ENCODE measurements at regions not wholly inside any gene's neighbourhood (a gene's known extent, or its start where the extent isn't known, plus 50 kb on each side); places are given as distances from the start of the nearest gene placed in this dataset.
"Not testable (repeated sequence)": the region's sequence is repeated elsewhere in the genome, so short reads cannot be mapped to it uniquely, and the experiment has no call there.

- Histone ChIP-seq H3K4me1 (replicated peaks in 1 of 2) (no peaks in the 10 kb centered on the region), H3K27ac (no peak overlapping the region), H3K4me3 (no peak overlapping the region)
- in situ Hi-C loops (cut with MboI; ENCODE audit: low pct_unique_long_range_greater_than_20kb in 2 of 9, low sequenced_read_pairs in 9 of 9, unreplicated experiment in 9 of 9): no loop called here
- no peak for ATAC-seq (replicated peaks in 6 of 8)
- WGBS, 10 experiments: 86 to 100% (median 97%) methylated on average over 1 to 11 of the region's 12 CpGs; no CpG with 5 or more reads in 2 of the 10 experiments
These were observed 196.2 kb downstream of the C9orf152 start for GRCh38 chr9:110011628-110012320.

- 11 to 100% (median 100%) methylated on average over 1 of the region's 1 CpG; no CpG with 5 or more reads in 3 of the 10 experiments for WGBS, 10 experiments
- no peak for ATAC-seq (replicated peaks in 6 of 8)
- in situ Hi-C loops (cut with MboI; ENCODE audit: low pct_unique_long_range_greater_than_20kb in 2 of 9, low sequenced_read_pairs in 9 of 9, unreplicated experiment in 9 of 9): no loop called here
These were observed 194.9 kb downstream of the C9orf152 start for GRCh38 chr9:110013064-110013463.

GRCh38 chr9:110015759-110016158 is 192.2 kb downstream of the C9orf152 start:
- H3K27ac ChIP-seq: no peak overlapping the region
- peak in 2 of 8 experiments; percentile 36 to 49 for ATAC-seq (replicated peaks in 6 of 8)
- WGBS, 10 experiments: 0 to 92% (median 83%) methylated on average over 1 to 5 of the region's 5 CpGs; no CpG with 5 or more reads in 2 of the 10 experiments
- H3K4me3 ChIP-seq: no peak overlapping the region
- in situ Hi-C loops (cut with MboI; ENCODE audit: low pct_unique_long_range_greater_than_20kb in 2 of 9, low sequenced_read_pairs in 9 of 9, unreplicated experiment in 9 of 9): no loop called here
- H3K4me1 ChIP-seq (replicated peaks in 1 of 2): no peaks in the 10 kb centered on the region

More at GRCh38 chr9:110013064-110013463, 194.9 kb downstream of the C9orf152 start:
- Histone ChIP-seq H3K4me1 (replicated peaks in 1 of 2) (no peaks in the 10 kb centered on the region), H3K27ac (no peak overlapping the region), H3K4me3 (no peak overlapping the region)

GRCh38 chr9:110016340-110016739 is 191.6 kb downstream of the C9orf152 start:
- ATAC-seq (replicated peaks in 6 of 8): peak in 3 of 8 experiments; percentile 36 to 86 (median 81)
- 80 to 100% (median 91%) methylated on average over 1 to 2 of the region's 2 CpGs; no CpG with 5 or more reads in 5 of the 10 experiments for WGBS, 10 experiments
- Histone ChIP-seq H3K27ac (no peak overlapping the region), H3K4me1 (replicated peaks in 1 of 2) (no peaks in the 10 kb centered on the region), H3K4me3 (no peak overlapping the region)
- in situ Hi-C loops (cut with MboI; ENCODE audit: low pct_unique_long_range_greater_than_20kb in 2 of 9, low sequenced_read_pairs in 9 of 9, unreplicated experiment in 9 of 9): no loop called here

- WGBS, 10 experiments: 40 to 100% (median 71%) methylated on average over 1 to 3 of the region's 4 CpGs; no CpG with 5 or more reads in 5 of the 10 experiments
- H3K27ac ChIP-seq; H3K4me1 ChIP-seq (replicated peaks in 1 of 2); ATAC-seq (replicated peaks in 6 of 8); H3K4me3 ChIP-seq; in situ Hi-C loops (cut with MboI; ENCODE audit: low pct_unique_long_range_greater_than_20kb in 2 of 9, low sequenced_read_pairs in 9 of 9, unreplicated experiment in 9 of 9): not testable (repeated sequence)
These were observed 187.7 kb downstream of the C9orf152 start for GRCh38 chr9:110020216-110020615.

GRCh38 chr9:110021891-110022290 is 186.1 kb downstream of the C9orf152 start:
- Histone ChIP-seq H3K4me1 (replicated peaks in 1 of 2) (peaks cover 2 to 4% of the 10 kb centered on the region in 2 donors), H3K4me3 (no peak overlapping the region), H3K27ac (no peak overlapping the region)
- ATAC-seq (replicated peaks in 6 of 8): peak in 1 of 8 experiments; percentile 25
- WGBS, 10 experiments: 20 to 100% (median 83%) methylated on average over 1 to 2 of the region's 2 CpGs; no CpG with 5 or more reads in 2 of the 10 experiments
- in situ Hi-C loops (cut with MboI; ENCODE audit: low pct_unique_long_range_greater_than_20kb in 2 of 9, low sequenced_read_pairs in 9 of 9, unreplicated experiment in 9 of 9): no loop called here

GRCh38 chr9:110023221-110023620 is 184.7 kb downstream of the C9orf152 start:
- in situ Hi-C loops (cut with MboI; ENCODE audit: low pct_unique_long_range_greater_than_20kb in 2 of 9, low sequenced_read_pairs in 9 of 9, unreplicated experiment in 9 of 9); ATAC-seq (replicated peaks in 6 of 8); H3K27ac ChIP-seq; H3K4me3 ChIP-seq: not testable (repeated sequence)
- WGBS, 10 experiments: 95 to 100% (median 100%) methylated on average over 1 to 7 of the region's 8 CpGs; no CpG with 5 or more reads in 5 of the 10 experiments
- H3K4me1 ChIP-seq (replicated peaks in 1 of 2): peaks cover 13 to 14% of the 10 kb centered on the region in 2 donors

- in situ Hi-C loops (cut with MboI; ENCODE audit: low pct_unique_long_range_greater_than_20kb in 2 of 9, low sequenced_read_pairs in 9 of 9, unreplicated experiment in 9 of 9): no loop called here
- Histone ChIP-seq H3K4me3 (no peak overlapping the region), H3K27ac (no peak overlapping the region), H3K4me1 (replicated peaks in 1 of 2) (peaks cover 24 to 26% of the 10 kb centered on the region in 2 donors)
- no peak for ATAC-seq (replicated peaks in 6 of 8)
- WGBS, 10 experiments: 58 to 100% (median 86%) methylated on average over 1 to 4 of the region's 4 CpGs
These were observed 182.3 kb downstream of the C9orf152 start for GRCh38 chr9:110025551-110026170.

- in situ Hi-C loops (cut with MboI; ENCODE audit: low pct_unique_long_range_greater_than_20kb in 2 of 9, low sequenced_read_pairs in 9 of 9, unreplicated experiment in 9 of 9): no loop called here
- 1 to 72% (median 7%) methylated on average over 3 to 6 of the region's 6 CpGs for WGBS, 10 experiments
- peak in 5 of 8 experiments; percentile 64 to 92 (median 77) for ATAC-seq (replicated peaks in 6 of 8)
- Histone ChIP-seq H3K4me3 (no peak overlapping the region), H3K4me1 (replicated peaks in 1 of 2) (peaks cover 24 to 26% of the 10 kb centered on the region in 2 donors), H3K27ac (no peak overlapping the region)
These were observed 180.3 kb downstream of the C9orf152 start for GRCh38 chr9:110027671-110028081.

- H3K4me3 ChIP-seq: no peak overlapping the region
- WGBS, 10 experiments: 63 to 90% (median 75%) methylated on average over 1 to 5 of the region's 5 CpGs; no CpG with 5 or more reads in 2 of the 10 experiments
- in situ Hi-C loops (cut with MboI; ENCODE audit: low pct_unique_long_range_greater_than_20kb in 2 of 9, low sequenced_read_pairs in 9 of 9, unreplicated experiment in 9 of 9): no loop called here
- H3K27ac ChIP-seq: no peak overlapping the region
- peaks cover 24 to 26% of the 10 kb centered on the region in 2 donors for H3K4me1 ChIP-seq (replicated peaks in 1 of 2)
- no peak for ATAC-seq (replicated peaks in 6 of 8)
These were observed 179.7 kb downstream of the C9orf152 start for GRCh38 chr9:110028271-110028670.

- no peak overlapping the region for H3K4me3 ChIP-seq
- WGBS, 10 experiments: 25 to 92% (median 78%) methylated on average over 1 to 3 of the region's 3 CpGs; no CpG with 5 or more reads in 1 of the 10 experiments
- ATAC-seq (replicated peaks in 6 of 8): no peak
- no peak overlapping the region for H3K27ac ChIP-seq
- H3K4me1 ChIP-seq (replicated peaks in 1 of 2): peaks cover 24 to 26% of the 10 kb centered on the region in 2 donors
- in situ Hi-C loops (cut with MboI; ENCODE audit: low pct_unique_long_range_greater_than_20kb in 2 of 9, low sequenced_read_pairs in 9 of 9, unreplicated experiment in 9 of 9): no loop called here
These were observed 179.3 kb downstream of the C9orf152 start for GRCh38 chr9:110028676-110029075.

GRCh38 chr9:110029429-110029955 is 178.5 kb downstream of the C9orf152 start:
- Histone ChIP-seq H3K27ac (no peak overlapping the region), H3K4me3 (no peak overlapping the region), H3K4me1 (replicated peaks in 1 of 2) (peaks cover 24 to 26% of the 10 kb centered on the region in 2 donors)
- in situ Hi-C loops (cut with MboI; ENCODE audit: low pct_unique_long_range_greater_than_20kb in 2 of 9, low sequenced_read_pairs in 9 of 9, unreplicated experiment in 9 of 9): no loop called here
- ATAC-seq (replicated peaks in 6 of 8): peak in 6 of 8 experiments; percentile 54 to 96 (median 74)
- WGBS, 10 experiments: 5 to 100% (median 67%) methylated on average over 1 to 4 of the region's 4 CpGs; no CpG with 5 or more reads in 1 of the 10 experiments

- WGBS, 10 experiments: 64 to 100% (median 89%) methylated on average over 1 to 4 of the region's 4 CpGs
- Histone ChIP-seq H3K4me3 (no peak overlapping the region), H3K4me1 (replicated peaks in 1 of 2) (peaks cover 24 to 26% of the 10 kb centered on the region in 2 donors), H3K27ac (no peak overlapping the region)
- in situ Hi-C loops (cut with MboI; ENCODE audit: low pct_unique_long_range_greater_than_20kb in 2 of 9, low sequenced_read_pairs in 9 of 9, unreplicated experiment in 9 of 9): no loop called here
- no peak for ATAC-seq (replicated peaks in 6 of 8)
These were observed 177.9 kb downstream of the C9orf152 start for GRCh38 chr9:110029956-110030480.

Data from motor neuron (in vitro differentiated cells).